ENCODE measurements at regions not wholly inside any gene's neighbourhood (a gene's known extent, or its start where the extent isn't known, plus 50 kb on each side); places are given as distances from the start of the nearest gene placed in this dataset.

DNA sequence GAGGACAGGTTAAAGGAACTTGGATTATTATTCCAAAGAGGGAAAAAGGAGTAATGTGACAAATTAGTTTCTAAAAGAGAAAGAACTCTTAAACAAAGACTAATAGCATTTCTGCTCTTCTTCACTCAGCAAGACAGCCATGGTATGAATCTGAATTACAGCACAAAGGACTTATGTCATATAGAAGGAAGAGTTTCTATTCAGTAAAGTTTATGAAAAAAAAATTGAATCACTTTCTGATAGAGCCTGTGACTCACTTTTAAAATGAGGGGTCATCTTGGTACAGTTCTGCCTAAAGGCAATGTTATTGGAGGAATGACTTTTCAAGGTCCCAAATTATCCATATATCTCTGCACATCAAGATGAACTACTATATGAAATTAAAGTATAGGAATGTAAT lies 101.7 kb downstream of the DUSP6 start:
- TF ChIP-seq, protein P1, sequence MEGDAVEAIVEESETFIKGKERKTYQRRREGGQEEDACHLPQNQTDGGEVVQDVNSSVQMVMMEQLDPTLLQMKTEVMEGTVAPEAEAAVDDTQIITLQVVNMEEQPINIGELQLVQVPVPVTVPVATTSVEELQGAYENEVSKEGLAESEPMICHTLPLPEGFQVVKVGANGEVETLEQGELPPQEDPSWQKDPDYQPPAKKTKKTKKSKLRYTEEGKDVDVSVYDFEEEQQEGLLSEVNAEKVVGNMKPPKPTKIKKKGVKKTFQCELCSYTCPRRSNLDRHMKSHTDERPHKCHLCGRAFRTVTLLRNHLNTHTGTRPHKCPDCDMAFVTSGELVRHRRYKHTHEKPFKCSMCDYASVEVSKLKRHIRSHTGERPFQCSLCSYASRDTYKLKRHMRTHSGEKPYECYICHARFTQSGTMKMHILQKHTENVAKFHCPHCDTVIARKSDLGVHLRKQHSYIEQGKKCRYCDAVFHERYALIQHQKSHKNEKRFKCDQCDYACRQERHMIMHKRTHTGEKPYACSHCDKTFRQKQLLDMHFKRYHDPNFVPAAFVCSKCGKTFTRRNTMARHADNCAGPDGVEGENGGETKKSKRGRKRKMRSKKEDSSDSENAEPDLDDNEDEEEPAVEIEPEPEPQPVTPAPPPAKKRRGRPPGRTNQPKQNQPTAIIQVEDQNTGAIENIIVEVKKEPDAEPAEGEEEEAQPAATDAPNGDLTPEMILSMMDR (IDR thresholded peaks at IDR 0.05; ENCODE audit: low read length, missing control alignments), result no peak
- H3K4me3 ChIP-seq (replicated peaks; ENCODE audit: low read depth, low read length), result no peak overlapping the region
- DNase-seq (ENCODE audit: low read depth), result no peak

DNA sequence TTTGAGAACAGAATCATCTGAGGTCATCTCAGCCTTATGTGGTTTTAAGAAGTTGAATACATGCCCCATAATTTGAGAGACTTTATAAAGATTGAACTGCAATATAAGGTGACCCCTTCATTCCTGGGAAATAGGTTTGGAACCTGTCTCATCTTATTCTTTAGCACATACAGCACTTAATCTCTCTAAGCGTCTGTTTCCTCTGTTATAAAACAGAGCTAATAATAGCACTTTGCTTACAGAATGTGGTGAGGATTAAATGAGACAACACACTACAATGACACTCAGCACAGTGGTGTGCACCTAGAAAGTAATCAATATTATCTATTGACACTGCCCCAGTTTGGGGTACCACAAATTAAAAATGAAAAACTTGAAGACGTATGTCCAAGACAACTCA lies 102.1 kb downstream of the DUSP6 start:
- DNase-seq (ENCODE audit: low read depth), result no peak
- TF ChIP-seq, protein P1 (IDR thresholded peaks at IDR 0.05; ENCODE audit: low read length, missing control alignments), result no peak
- H3K4me3 ChIP-seq (replicated peaks; ENCODE audit: low read depth, low read length), result no peak overlapping the region

DNA sequence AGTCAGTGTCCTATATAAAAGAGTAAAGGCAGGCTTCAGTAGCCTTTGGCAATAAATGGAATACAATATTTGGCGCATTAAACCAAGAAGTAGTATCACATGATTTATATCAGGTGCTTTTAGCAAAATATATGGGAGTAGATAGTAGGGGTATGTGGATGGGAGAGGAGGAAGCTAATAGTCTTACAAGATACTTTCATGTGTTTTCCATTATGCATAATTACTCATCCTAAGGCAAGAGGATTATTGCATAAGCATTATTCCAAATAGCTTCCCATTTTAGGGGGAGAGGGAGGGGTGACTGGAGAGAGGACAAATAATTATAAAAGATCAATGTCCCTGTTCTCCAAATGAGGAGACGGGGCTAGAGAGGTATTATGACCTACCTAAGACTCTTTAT lies 104.3 kb downstream of the DUSP6 start:
- TF ChIP-seq, protein P1 (IDR thresholded peaks at IDR 0.05; ENCODE audit: low read length, missing control alignments), result no peak
- DNase-seq (ENCODE audit: low read depth), result no peak
- no peak overlapping the region for H3K4me3 ChIP-seq (replicated peaks; ENCODE audit: low read depth, low read length)

DNA sequence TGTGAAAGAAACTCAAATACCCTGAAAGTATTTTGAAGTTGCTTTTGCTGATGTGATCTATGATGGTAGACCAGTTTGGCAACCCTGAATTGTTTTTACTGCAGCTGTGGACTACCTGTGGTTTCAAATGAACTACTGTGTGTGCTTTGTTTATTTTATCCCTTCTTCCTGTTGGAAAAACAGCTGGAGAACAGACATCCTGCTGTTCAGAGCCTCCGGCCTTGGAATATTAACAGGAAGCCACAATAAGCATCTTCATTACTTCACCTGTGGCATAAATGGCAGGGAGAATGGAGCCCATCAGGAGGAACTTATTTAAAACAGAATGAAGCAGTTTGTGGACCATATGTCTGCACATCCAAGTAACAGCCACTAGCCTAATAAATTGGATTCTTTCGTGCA lies 104.8 kb downstream of the DUSP6 start:
- DNase-seq (ENCODE audit: low read depth), result no peak
- TF ChIP-seq, protein P1 (IDR thresholded peaks at IDR 0.05; ENCODE audit: low read length, missing control alignments), result no peak
- H3K4me3 ChIP-seq (replicated peaks; ENCODE audit: low read depth, low read length), result no peak overlapping the region

DNA sequence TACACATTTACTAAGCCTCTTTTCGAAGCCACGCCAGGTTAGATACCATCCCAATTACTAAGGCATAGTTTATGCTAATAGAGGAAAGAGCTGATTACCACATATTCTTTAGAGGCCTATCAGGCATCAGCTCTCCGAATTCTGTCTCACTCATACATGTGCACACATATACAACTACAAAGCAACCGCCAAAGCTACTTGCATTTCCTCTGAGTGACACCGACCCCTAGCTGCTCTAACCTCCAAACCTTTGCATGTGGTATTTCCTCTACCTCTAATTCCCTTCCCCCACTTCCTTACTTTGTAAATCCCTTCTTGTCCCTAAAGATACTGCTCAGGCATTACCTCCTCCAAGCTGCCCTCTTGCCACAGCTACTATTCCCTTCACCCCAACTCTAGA lies 107.2 kb downstream of the DUSP6 start:
- TF ChIP-seq, protein P1 (IDR thresholded peaks at IDR 0.05; ENCODE audit: low read length, missing control alignments), result no peak

DNA sequence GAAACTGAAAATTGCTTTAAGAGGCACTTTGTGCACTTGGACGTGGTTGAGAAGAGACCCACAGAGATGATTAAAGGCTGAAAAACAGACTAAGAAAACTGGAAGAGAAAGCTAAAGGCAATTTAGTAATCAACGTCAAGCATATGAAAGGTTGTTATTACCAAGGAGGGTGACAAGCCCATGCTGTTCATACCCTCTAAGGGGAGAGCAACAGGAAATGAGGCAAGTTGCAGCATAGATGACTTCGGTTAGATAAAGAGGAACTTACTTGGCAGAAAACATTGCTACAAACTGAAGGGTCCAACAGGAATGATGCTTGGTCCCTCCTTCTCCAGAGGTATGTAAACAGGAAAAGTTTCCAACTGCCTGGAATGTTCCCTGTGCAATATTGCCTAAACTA lies 107.8 kb downstream of the DUSP6 start:
- no peak overlapping the region for H3K4me3 ChIP-seq (replicated peaks; ENCODE audit: low read depth, low read length)
- DNase-seq (ENCODE audit: low read depth), result peak; percentile 84
- TF ChIP-seq, protein P1 (IDR thresholded peaks at IDR 0.05; ENCODE audit: low read length, missing control alignments), result no peak

More for the DNA sequence above, 107.2 kb downstream of the DUSP6 start:
- DNase-seq (ENCODE audit: low read depth), result peak; percentile 54
- no peak overlapping the region for H3K4me3 ChIP-seq (replicated peaks; ENCODE audit: low read depth, low read length)

DNA sequence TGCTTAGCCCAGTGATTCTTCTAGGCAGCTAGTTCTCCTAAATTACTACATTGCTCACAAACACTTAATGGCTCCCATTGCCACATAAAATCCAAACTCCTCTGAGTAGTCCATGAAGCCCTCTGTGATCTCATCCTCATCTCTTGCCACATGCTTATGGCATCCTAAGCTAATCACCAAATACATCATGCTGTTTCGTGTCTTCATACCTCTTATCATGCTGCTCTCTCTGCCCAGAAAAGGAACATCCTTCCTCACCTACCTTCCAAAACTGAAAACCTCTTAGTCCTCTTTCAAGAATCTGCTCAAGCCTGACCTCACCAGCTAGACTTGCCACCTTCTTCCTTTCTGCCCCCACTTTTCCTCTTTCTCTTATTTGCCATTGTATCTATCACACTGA lies 108.5 kb downstream of the DUSP6 start:
- TF ChIP-seq, protein P1 (IDR thresholded peaks at IDR 0.05; ENCODE audit: low read length, missing control alignments), result no peak
- no peak for DNase-seq (ENCODE audit: low read depth)
- H3K4me3 ChIP-seq (replicated peaks; ENCODE audit: low read depth, low read length), result no peak overlapping the region
